HEK293 (cell line): ENCODE measurements at regions not wholly inside any gene's neighbourhood (a gene's known extent, or its start where the extent isn't known, plus 50 kb on each side); places are given as distances from the start of the nearest gene placed in this dataset.

ENCODE experiments used
- CTCF ChIP-seq: fragments of 450-650 bp; formaldehyde crosslinking; IDR thresholded peaks from 2 replicates; pipeline ENCODE4 v1.5.1; 2016; ENCODE audit warnings: missing biosample characterization, missing genetic modification characterization
- ZNF391 ChIP-seq: fragments of 450-650 bp; formaldehyde crosslinking; IDR thresholded peaks from 2 replicates; pipeline ENCODE4 v1.5.1; 2016; ENCODE audit warnings: low read depth, missing biosample characterization, missing genetic modification characterization, borderline replicate concordance
- ZNF785 ChIP-seq: fragments of 450-650 bp; formaldehyde crosslinking; IDR thresholded peaks from 2 replicates; pipeline ENCODE4 v1.5.1; 2016; ENCODE audit warnings: missing biosample characterization, missing genetic modification characterization

- TF ChIP-seq ZNF785 (tag by site-specific recombination) (no peak), CTCF (tag by site-specific recombination) (no peak), ZNF391 (no peak)
Measured at GRCh38 chr4:89609756-89610155, 227.2 kb downstream of the SNCA start.
